Gastroesophageal sphincter (tissue), 3 donors: ENCODE measurements at regions not wholly inside any gene's neighbourhood (a gene's known extent, or its start where the extent isn't known, plus 50 kb on each side); places are given as distances from the start of the nearest gene placed in this dataset.

Experiments
- CTCF ChIP-seq, 4 experiments: fragments of 200-600 bp in 2 of 4; fragments of 450-650 bp in 2 of 4; sonication (generic) in 1 of 4; IDR thresholded peaks; one replicate each; pipeline ENCODE4 v1.5.1; 2017 to 2019; ENCODE audit warnings: antibody characterized with exemption in 4 of 4, mild to moderate bottlenecking in 2 of 4, moderate library complexity in 2 of 4
- POLR2A ChIP-seq, 2 donors: fragments of 450-650 bp; IDR thresholded peaks; one replicate each; pipeline ENCODE4 v1.6.1; 2017; ENCODE audit warnings: antibody characterized with exemption in 2 of 2, mild to moderate bottlenecking in 2 of 2, moderate library complexity in 1 of 2

GRCh38 chr2:176542476-176542875 is 273.2 kb downstream of the MTX2 start:
- no peak for TF ChIP-seq CTCF (IDR thresholded peaks at IDR 0.05)
- TF ChIP-seq POLR2A (IDR thresholded peaks at IDR 0.05) = no peak
